Right forelimb (tissue), 1 donor: ENCODE measurements at regions not wholly inside any gene's neighbourhood (a gene's known extent, or its start where the extent isn't known, plus 50 kb on each side); places are given as distances from the start of the nearest gene placed in this dataset.
"Not testable (repeated sequence)": the region's sequence is repeated elsewhere in the genome, so short reads cannot be mapped to it uniquely, and the experiment has no call there.

Experiments used
- DNase-seq: peaks from one replicate; pipeline ENCODE4 v3.0.0-alpha.2; 2018

DNA sequence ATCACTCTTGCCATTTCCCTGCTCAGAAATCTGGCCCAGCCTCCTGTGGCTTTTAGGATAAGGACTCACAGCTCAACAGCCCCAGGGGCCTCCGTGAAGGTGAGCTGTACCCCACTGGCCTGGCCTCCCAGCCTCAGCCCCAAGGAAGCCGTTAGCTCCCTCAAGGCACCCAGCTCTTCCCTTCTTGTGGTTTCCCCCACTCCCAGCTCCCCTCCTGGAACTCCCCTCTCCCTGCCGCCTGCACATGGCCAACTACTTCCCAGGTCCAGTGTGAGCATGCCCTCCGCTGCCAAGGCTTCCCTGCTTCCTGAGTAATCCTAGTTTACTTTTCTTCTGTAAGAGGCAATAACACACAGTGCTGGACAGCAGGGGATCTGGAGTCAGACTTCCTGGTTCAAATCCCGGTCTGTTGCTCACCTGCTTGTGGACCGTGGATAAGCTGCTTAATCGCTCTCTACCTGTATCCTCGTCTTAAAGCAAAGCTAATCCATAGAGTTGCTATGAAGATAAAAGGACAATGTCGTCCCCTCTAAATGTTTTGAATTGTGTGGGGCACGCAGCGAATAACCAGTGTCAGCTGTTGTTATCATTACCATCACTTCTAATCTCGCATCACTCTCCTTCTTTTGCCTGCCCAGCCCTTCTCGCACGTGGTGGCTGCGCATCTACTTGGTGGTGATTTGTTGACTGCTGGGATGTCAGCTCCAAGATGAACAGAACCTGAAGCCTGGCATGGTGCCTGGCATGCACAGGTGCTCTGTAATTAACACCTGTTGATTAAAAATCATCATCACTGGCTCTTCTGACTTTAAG is 86.6 kb downstream of the C5orf15 start:
- no peak for DNase-seq

DNA sequence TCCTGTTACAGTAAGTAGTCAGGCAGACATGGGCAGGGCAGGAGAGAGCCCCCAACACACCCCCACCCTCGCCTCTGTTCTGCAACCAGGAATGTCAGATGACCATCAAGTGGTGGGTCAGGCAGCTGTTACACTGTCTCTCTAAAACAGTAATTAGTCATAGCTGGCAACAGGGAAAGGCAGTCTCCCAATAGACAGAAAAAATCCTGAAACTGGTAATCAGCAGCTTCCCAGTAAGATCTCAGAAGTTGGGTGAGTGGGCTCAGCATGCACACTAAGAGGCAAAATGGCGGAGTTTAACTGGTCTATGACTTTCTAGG is 90.2 kb downstream of the C5orf15 start:
- no peak for DNase-seq

DNA sequence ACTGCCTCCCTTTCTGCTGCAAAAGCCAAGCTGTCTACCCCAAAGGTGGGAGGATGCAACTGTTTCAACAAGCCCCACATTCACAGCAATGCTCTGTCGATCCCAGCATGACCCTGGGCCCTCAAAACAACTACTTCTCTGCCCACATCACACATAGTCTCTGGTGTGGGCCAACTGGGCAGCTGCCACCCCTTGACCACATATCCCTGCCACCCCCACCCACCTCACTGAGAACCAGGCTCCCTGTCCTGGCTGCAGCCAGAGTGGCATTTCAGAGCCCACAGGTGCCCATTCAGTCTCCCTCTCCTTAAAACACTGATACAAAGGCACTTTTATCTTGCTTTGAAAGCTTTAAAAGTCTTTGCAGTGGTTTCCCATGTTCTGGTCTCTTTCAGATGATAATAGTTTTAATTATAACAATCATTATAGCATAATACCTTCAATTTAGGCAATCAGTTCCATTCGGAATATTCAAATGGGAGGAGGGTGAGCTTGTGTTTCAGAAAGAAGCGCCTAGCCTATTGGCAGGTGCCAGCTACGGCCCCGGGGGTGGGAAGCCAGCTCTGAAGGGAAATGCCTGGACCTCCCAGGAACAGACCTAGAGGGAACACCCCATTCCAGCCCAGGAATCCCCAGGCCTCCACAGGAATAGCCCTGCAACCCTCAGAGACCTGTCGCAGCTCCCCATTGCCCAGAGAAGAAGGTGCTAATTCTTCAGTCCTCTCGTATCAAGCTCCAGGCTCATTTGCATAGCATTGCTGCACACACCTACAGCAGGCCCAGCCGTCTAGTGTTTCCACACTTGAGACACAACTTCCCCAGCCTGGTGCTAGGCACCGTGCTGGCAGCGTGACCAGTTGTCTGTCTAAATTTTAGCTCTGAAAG is 90.8 kb downstream of the C5orf15 start:
- DNase-seq, result no peak

DNA sequence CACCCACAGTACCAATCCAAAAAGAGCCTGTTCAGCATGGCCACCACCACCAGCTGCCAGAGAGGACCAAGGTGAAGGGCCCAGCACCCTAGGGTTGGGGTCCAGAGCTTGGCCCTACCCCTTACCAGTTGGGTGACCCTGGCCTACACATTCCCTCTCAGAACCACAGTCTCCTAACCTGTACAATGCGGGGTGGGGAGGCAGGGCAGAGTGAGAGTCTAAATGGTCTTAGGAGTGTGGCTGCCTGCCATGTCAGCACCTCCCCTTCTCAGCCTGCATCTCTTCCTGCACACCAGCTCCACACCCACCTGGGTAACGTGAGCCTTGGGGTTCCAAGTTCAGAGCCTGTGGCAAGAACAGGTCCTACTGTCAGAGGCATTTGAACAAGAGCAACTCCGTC is 92.2 kb downstream of the C5orf15 start:
- DNase-seq, result no peak

DNA sequence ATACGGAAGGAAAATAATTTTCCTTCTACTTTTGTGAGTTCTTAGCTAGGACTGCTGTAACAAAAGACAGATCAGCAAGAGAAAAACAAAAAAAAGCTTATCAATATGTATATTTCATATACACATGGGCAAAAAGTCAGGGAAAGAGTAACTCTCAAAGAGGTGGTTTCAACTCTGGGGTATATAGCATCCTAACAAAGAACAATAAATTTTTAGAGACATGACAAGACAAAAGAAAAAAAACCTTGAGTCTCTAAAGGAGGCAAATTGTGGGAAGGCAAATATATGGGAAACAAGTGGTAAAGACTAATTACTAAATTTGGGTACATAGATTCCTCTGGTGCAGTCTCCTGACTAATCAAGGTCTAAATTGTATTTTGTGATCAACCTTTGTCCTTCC is 93.2 kb downstream of the C5orf15 start:
- no peak for DNase-seq

DNA sequence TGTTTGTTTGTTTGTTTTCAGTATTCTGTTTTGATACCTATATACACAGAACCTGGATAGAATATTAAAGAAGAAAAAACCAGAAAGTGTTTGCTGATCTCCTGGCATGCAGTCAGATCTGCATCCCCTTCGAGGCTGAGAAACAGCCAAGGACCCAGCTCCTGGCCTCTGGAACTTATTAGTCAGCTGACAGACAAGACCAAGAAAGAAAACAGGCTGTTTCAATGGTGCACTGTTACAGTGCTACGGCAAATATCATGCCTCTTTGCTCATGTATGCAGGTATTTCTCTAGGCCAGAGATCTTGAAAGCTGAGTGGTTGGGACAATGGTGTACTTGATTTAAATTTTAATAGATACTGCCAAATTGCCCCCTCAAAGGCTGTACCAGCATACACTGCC is 95.0 kb downstream of the C5orf15 start:
- no peak for DNase-seq

DNA sequence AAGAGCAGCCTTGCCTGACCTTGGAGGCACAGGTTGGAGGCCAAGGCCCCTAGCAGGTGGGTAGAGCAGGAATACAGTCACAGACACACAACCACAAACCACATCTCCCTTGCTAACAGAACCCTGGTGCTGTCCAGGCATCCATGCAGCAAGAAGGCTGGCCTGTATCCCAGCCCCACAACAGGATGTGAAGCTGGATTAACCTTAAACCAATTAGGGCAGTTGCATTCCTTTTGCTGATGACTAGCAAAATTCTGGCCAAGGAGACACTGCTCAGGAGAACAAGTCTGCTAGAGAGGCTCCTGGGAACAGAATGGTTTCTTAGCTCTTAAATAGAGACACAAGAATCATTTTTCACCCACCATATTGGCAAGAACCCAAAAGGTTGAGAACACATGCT is 97.8 kb downstream of the C5orf15 start:
- DNase-seq, result no peak

DNA sequence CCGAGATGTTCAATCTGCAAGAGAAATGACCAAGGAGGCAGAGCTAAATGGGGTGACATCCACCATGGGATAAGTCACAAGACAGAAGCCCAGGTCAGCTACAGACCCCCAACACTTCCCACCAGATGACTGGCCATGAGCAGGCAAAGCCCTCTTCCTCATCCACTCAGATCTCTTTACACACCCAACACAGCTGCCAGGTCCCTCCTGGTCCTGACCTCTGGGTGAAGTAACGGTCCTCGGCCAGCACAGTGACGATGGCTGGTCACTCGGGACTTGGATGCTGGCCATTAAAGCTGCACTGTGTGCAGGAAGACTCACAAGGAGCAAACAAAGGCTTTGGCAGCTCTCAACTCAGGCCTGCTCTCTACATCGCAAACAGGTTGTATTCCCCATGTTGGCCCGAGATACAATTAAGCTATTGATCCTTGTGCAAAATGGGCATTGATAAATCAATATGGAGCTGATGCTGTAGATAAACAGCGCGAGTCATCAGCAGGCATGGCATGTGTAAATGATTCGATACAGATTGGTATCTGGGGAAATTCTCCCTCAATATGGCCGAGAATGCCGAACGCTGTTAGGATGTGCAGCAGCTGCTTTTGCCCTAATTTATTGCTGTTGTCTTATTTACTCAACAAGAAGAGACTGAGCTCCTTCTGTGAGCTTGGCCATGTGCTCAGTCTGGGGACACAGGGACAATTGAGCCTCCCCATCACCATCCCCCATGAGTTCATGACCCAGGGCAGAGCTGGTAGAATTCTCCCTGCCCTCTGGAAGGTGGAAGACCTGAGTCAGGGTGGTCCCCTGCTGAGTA is 98.7 kb downstream of the C5orf15 start:
- no peak for DNase-seq

DNA sequence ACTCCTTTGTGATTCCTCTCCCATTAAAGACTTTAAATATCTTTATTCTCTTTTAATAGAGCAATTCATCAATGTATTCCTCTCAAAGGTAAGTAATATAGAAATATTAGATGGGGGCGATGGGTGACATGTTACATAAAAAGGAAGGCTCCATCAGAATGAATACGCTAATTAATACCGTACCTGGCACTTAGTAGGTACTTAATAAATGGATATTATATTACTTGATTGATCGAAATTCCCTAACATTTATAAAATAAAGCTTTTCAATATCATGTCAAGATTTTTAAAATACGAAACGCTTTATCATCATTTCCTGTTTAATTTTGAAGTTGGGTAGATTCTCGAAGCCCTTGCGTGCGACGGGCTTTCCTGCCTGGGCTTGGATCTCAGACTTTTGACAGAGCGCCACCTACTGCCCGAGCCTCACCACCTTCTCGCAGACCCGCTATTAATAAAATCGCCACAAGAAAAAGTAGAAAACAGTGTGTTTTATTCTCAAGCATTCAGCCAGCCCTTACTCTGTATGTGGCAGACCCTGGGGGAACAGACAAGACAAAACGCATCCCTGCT is 99.4 kb downstream of the C5orf15 start:
- DNase-seq, result peak; percentile 83

DNA sequence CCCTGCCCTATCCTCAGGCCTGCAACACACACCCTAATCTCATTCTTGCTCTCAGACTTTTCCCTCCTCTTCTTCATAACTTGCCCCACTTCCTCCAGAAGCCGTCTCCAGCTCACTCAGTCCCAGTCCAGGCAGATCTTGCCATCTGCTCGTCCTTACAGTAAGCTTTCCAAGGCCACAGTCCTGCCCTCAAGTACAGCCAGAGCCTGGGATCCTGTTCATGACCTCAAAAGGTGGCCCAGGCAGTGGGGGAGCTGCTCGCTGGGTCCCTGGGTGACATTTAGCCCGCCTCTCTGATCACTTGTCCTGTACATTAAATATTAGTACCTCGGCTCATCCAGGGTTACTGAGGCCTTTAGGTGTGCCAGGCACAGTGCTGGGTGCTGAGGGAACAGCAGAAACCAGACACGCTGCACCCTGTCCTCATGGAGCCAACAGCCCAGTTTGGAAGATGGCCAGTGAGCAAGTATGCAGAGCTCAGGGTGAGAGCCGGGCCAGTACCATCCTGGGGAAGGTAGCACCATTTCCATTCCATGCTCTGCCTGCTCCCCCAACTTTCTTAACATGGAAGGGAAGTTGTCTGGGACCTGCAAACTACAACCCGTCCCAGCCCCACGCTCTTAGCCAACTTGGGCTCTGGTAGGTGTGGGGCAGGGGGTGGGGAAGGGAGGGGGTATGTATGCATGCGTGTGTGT is 100.4 kb downstream of the C5orf15 start:
- DNase-seq, result no peak

DNA sequence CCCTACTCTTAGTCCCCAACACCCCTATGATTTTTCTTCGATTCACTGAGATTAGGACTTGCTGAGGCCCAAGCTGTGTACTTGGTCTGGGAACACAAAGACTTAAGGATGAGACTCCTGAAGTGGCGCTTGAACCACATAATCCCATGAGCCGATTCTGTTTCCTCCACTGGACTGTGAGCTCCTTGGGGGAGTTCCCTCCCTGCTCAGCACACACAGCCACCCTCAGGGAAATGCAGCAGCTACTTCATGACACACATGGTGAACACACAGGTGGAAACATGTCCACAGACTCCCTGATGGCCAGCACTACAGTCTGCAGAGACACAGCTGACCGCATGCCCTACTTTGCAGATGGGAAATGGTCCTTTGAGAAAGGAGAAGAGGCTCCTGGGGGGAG is 101.1 kb downstream of the C5orf15 start:
- no peak for DNase-seq

DNA sequence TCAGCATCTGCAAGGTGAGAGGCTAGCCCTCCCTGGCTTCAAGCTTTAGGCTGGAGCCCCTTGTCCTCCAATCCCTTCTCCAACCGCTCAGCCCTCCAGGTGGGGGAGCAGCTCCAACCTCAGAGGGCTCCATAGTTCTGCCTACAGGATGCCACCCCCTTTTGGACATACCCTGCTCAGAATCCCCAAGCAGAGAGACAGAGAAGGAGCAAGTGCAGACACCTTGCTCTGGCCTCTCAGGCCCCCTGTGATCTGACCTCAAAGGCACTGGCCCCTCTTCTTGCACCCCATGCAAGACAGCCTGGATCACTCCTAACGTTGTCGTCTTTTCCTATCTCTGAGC is 101.6 kb downstream of the C5orf15 start:
- no peak for DNase-seq

DNA sequence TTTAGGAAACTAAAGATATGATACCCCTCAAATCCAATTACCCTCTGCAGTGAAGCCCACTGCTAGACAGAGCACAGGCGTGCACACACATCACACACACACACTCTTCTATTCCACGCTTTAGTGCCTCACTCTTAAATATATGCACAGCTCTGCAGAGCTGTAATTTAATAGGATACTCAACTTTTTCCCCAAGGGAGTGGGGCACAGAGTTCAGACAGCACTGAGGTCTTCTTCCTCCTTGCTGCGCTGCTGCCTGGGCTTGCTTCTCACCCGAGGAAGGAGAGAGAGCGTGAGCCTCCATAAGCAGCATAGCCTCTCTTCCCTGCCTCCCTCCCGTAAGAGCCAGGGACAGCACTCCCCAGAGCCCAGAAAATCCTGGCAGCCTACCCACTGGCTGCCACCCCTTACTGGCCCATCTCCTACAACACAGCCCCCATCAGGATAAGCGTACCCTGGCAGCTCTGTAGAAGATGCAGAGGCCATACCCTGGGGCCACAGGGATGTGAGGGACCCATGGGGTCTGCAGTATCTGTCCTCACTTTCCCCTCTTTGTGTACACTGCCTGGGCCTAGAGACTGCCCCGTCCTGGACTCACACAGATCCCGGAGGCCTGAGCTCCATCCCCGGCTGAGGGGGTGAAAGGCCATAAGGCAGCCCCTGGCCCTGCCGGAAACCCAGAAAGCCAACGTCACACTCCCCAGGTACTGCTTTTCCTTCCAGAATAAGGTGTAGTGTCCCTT is 102.1 kb downstream of the C5orf15 start:
- no peak for DNase-seq

DNA sequence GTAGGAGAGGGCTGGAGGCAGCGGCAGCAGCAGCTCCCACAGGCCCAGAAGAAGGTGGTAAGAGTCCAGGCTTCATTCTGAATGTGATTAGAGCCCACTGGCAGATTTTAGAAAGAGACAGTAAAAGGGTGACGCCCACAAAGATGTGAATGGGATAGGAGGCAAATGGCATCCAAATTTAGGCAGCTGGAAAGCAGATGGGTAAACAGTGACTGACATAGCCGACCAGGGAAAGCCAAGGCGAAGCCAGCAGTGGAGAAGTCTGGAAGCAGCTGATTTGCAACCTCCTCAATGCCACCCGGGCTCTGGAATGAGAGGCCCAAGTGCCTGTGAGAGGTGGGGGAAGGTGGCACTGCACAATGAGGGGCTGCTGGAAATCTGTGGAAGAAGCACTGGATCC is 103.3 kb downstream of the C5orf15 start:
- no peak for DNase-seq

DNA sequence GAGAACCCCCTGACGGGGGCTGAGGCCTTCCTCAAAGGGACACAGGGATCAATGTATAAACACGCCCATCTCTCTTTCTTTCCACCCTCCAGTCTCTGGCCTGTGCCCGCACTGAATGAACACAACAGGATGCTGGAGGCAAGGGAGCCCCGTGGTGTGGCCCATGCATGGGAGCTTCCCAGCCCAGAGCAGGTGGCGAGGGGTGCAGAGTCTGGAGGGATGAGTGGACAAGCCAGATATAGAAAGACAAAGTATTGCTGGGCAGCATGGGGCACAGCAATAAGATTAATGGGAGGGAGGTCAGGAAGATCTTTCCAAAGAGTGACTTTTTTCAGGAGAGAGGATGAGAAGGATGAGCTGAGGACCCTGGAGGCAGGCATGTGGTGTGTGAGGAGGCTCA is 103.7 kb downstream of the C5orf15 start:
- no peak for DNase-seq

DNA sequence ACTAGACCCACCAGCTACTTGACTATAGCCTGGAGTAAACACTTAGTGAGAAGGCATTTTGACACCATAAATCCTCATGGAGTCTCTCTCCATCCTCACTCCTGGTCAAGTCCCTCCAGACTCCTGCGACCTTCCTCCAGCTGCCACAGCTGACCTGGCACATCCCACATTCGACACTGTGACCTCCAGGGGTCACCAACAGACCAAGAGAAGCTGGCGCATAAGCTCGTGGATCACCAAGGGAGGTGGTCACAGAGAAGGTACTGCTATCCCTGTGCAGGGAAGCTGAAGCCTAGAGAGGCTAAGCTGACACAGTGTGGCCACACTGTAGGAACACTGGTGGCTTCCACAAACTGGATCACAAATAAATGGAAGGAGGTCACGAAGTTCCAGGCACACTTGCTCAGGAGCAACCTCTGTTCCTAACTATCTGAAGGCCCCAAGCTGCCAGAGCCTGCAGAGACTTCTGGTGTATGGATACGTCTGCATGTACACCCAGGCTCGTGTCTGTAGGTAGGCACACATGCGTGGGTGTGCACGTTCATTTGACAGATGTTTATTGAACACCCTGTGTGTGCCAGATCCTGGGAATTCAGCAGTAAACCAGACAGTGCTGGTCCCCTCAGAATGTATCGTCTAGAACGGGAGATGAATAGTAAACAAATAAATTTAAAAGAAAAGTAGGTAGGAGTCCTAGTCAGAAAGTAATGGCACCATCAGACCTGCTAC is 104.4 kb downstream of the C5orf15 start:
- no peak for DNase-seq

DNA sequence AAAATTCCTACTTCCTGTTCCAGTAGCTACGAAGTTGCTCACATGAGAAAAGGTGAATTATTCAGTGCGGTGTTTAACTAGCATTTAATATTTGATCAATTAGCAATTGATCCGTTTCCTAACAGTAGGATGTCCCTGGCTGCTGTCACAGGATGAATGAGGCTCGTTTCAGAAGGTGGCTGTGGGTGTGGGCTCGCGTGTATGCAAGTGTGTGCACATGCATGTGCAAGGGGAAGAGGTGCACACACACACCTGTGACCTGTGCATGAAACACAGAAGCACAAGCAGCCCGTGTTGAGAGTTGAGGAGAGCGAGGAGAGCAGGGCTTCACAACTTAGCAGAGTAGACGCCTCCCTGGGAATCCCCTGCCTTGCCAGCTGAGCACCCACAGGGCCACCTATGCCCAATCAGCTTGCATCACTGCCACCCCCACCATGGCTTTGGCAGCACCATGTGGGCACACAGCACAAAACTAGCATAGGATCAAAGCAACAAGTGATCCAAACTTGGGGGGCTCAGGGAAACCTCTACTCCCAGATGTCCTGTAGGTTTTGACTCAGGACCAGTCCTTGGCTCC is 107.2 kb downstream of the C5orf15 start:
- peak; percentile 19 for DNase-seq

DNA sequence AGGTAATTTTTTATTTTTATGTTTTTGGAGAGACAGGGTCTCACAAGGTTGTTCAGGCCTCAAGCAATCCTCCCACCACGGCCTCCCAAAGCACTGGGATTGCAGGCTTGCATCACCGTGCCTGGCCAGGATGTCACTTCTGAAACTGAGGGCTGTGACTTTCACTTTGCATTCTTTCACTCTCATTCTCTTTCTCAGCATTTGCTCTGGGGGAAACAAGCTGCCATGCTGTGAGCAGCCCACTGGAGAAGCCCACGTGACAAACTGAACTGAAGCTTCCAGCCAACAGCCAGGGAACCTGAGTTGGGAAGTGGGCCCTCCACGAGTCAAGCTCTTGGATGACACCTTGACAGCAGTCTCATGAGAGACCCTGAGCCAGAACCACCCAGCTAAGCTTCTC is 109.4 kb downstream of the C5orf15 start:
- DNase-seq, result peak; percentile 19

DNA sequence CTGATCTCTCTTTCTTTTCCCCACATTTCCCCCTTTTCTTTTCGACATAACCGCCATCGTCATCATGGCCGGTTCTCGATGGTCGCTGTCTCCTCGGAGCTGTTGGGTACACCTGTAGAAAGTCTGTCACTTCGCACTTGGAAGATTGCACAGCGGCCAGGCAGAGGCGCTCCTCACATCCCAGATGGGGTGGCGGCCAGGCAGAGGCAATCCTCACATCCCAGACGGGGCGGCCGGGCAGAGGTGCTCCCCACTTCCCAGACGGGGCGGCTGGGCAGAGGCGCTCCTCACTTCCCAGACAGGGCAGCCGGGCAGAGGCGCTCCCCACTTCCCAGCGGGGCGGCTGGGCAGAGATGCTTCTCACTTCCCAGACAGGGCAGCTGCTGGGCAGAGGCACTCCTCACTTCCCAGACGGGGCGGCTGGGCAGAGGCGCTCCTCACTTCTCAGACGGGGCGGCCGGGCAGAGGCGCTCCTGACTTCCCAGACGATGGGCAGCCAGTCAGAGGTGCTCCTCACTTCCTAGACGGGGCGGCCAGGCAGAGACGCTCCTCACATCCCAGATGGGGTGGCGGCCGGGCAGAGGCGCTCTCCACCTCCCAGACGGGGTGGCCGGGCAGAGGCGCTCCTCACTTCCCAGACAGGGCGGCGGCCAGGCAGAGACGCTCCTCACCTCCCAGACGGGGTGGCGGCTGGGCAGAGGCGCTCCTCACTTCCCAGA is 110.7 kb downstream of the C5orf15 start:
- not testable (repeated sequence) for DNase-seq

DNA sequence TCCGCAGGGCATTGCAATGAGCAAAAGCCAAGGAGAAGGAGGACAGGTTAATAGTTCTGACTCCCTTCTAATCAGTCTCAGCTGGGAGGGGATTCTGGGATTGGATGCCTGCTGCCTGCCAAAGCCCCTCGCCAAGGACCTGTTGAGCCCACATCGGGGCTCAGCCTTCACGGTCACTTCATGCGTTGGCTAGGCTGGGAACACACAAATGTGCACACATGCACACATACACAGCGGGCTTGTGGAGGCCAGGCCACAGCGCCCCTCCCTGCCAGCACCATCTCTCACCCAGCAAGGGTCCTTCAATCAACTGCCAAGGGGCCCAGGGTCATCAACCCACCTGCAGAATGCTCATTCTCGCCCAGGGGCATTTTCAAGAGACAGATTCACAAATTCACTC is 113.9 kb downstream of the C5orf15 start:
- DNase-seq, result no peak
